ENCODE measurements at regions not wholly inside any gene's neighbourhood (a gene's known extent, or its start where the extent isn't known, plus 50 kb on each side); places are given as distances from the start of the nearest gene placed in this dataset.
"Not testable (repeated sequence)": the region's sequence is repeated elsewhere in the genome, so short reads cannot be mapped to it uniquely, and the experiment has no call there.

DNA sequence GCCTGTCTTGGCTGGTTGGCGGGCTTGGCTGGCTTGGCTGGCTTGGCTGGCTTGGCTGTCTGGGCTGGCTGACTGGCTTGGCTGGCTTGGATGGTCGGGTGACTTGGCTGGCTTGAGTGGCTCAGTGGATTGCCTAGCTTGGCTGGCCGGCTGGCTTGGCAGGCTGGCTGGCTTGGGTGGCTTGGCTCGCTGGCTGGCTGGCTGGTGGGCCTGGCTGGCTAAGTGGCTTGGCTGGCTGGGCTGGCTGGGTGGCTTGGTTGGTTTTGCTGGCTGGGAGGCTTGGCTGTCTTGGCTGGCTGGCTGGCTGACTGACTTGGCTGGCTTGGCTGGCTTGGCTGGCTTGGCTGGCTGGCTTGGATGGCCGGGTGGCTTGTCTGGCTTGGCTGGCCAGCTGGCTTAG is 2834.6 kb downstream of the RPIA start:
- TF ChIP-seq, protein P1, sequence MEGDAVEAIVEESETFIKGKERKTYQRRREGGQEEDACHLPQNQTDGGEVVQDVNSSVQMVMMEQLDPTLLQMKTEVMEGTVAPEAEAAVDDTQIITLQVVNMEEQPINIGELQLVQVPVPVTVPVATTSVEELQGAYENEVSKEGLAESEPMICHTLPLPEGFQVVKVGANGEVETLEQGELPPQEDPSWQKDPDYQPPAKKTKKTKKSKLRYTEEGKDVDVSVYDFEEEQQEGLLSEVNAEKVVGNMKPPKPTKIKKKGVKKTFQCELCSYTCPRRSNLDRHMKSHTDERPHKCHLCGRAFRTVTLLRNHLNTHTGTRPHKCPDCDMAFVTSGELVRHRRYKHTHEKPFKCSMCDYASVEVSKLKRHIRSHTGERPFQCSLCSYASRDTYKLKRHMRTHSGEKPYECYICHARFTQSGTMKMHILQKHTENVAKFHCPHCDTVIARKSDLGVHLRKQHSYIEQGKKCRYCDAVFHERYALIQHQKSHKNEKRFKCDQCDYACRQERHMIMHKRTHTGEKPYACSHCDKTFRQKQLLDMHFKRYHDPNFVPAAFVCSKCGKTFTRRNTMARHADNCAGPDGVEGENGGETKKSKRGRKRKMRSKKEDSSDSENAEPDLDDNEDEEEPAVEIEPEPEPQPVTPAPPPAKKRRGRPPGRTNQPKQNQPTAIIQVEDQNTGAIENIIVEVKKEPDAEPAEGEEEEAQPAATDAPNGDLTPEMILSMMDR (IDR thresholded peaks at IDR 0.05): not testable (repeated sequence)
- not testable (repeated sequence) for TF ChIP-seq ZFX (IDR thresholded peaks at IDR 0.05; ENCODE audit: borderline replicate concordance)
